ENCODE measurements at regions not wholly inside any gene's neighbourhood (a gene's known extent, or its start where the extent isn't known, plus 50 kb on each side); places are given as distances from the start of the nearest gene placed in this dataset.

DNA sequence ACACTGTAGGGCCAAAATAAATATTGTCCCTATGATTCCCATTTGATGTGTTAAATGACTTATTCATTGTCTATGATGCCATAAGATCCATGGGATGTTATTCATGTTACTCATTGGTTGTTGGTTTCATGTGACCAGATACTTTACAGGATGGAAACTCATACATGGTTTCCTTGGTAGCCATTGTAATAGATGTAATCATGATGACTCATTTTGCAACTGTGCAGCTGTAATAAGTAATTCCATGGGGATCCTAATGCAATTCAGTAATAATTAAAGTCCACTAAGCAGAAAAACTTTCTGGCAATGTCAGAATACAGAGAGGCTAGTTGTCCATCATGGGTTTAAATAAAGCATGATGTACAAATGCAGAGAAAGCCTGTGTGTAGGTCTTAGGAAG, 389.7 kb upstream of the NR3C2 start:
- TF ChIP-seq ZBTB21 (tag by site-specific recombination; IDR thresholded peaks at IDR 0.05) (no peak), ZNF677 (tag by site-specific recombination; IDR thresholded peaks at IDR 0.05) (no peak), MYNN (tag by site-specific recombination; IDR thresholded peaks at IDR 0.05; ENCODE audit: borderline replicate concordance) (no peak), ZNF544 (tag by site-specific recombination; IDR thresholded peaks at IDR 0.05) (no peak), ZNF223 (tag by site-specific recombination; IDR thresholded peaks at IDR 0.05) (no peak), ZNF837 (tag by site-specific recombination; IDR thresholded peaks at IDR 0.05) (no peak), ZNF266 (tag by site-specific recombination; IDR thresholded peaks at IDR 0.05; ENCODE audit: low read depth) (no peak), ZBTB6 (tag by site-specific recombination; IDR thresholded peaks at IDR 0.05) (no peak), ZNF341 (tag by site-specific recombination; IDR thresholded peaks at IDR 0.05; ENCODE audit: low read depth) (no peak)
- TF ChIP-seq, protein P1, sequence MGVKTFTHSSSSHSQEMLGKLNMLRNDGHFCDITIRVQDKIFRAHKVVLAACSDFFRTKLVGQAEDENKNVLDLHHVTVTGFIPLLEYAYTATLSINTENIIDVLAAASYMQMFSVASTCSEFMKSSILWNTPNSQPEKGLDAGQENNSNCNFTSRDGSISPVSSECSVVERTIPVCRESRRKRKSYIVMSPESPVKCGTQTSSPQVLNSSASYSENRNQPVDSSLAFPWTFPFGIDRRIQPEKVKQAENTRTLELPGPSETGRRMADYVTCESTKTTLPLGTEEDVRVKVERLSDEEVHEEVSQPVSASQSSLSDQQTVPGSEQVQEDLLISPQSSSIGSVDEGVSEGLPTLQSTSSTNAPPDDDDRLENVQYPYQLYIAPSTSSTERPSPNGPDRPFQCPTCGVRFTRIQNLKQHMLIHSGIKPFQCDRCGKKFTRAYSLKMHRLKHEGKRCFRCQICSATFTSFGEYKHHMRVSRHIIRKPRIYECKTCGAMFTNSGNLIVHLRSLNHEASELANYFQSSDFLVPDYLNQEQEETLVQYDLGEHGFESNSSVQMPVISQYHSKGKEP (tag by site-specific recombination; IDR thresholded peaks at IDR 0.05), result no peak
- no peak overlapping the region for H3K4me3 ChIP-seq (ENCODE audit: low read depth, low read length)
- no peaks in the 10 kb centered on the region for H3K36me3 ChIP-seq (ENCODE audit: control insufficient read depth in 2 of 2, insufficient read depth in 1 of 2, low read length in 2 of 2)
- POLR2A ChIA-PET, result no interaction called here
- H3K9me3 ChIP-seq (ENCODE audit: control insufficient read depth, insufficient read depth, low read depth, low read length), result no peaks in the 10 kb centered on the region
- CTCF ChIA-PET, result no interaction called here
- H3K27ac ChIP-seq (ENCODE audit: extremely low read depth, low read depth, low read length), result no peak overlapping the region
- H3K4me1 ChIP-seq (ENCODE audit: control insufficient read depth, insufficient read depth, low read length), result no peaks in the 10 kb centered on the region

- no peak for TF ChIP-seq ZNF701 (tag by site-specific recombination; IDR thresholded peaks at IDR 0.05)
- no peak for TF ChIP-seq EGR2 (tag by site-specific recombination; IDR thresholded peaks at IDR 0.05; ENCODE audit: low read depth)
- TF ChIP-seq, protein P2, sequence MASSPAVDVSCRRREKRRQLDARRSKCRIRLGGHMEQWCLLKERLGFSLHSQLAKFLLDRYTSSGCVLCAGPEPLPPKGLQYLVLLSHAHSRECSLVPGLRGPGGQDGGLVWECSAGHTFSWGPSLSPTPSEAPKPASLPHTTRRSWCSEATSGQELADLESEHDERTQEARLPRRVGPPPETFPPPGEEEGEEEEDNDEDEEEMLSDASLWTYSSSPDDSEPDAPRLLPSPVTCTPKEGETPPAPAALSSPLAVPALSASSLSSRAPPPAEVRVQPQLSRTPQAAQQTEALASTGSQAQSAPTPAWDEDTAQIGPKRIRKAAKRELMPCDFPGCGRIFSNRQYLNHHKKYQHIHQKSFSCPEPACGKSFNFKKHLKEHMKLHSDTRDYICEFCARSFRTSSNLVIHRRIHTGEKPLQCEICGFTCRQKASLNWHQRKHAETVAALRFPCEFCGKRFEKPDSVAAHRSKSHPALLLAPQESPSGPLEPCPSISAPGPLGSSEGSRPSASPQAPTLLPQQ (tag by site-specific recombination; IDR thresholded peaks at IDR 0.05), result no peak
- ChIA-PET POLR2A (no interaction called here), CTCF (no interaction called here)
- Histone ChIP-seq H3K9me3 (ENCODE audit: control insufficient read depth, insufficient read depth, low read depth, low read length) (no peaks in the 10 kb centered on the region), H3K4me3 (ENCODE audit: low read depth, low read length) (no peak overlapping the region), H3K4me1 (ENCODE audit: control insufficient read depth, insufficient read depth, low read length) (peaks cover 2% of the 10 kb centered on the region; the same call in 1 of the 2 replicates), H3K27ac (ENCODE audit: extremely low read depth, low read depth, low read length) (no peak overlapping the region), H3K36me3 (ENCODE audit: control insufficient read depth in 2 of 2, insufficient read depth in 1 of 2, low read length in 2 of 2) (no peaks in the 10 kb centered on the region)
Observed at GRCh38 chr4:148828291-148828690, 386.1 kb upstream of the NR3C2 start.

DNA sequence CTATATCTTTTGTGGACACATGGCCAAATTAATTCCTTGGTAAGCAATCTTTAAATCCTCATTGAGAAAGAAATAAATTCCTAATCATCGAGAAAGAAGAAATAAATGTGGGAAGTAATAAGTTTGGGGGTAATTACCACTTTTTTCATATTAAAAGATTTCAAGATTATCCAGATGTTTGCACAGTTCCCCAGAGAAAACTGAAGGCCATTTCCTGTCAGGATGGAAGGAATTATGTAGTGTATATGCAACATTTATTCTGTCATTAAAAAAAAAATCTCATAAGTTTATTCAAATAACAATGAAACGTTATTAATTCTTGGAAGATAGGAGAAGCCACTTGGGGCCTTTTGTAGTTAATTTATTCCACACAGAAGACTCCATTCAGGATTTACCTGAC, 385.6 kb upstream of the NR3C2 start:
- no peak overlapping the region for H3K4me3 ChIP-seq (ENCODE audit: low read depth, low read length)
- ChIA-PET CTCF (no interaction called here), POLR2A (no interaction called here)
- peaks cover 2% of the 10 kb centered on the region; the same call in 1 of the 2 replicates for H3K4me1 ChIP-seq (ENCODE audit: control insufficient read depth, insufficient read depth, low read length)
- TF ChIP-seq ZNF202 (tag by site-specific recombination; IDR thresholded peaks at IDR 0.05; ENCODE audit: borderline replicate concordance) (no peak), ZFP41 (tag by site-specific recombination; IDR thresholded peaks at IDR 0.05; ENCODE audit: borderline replicate concordance) (no peak), ZNF138 (tag by site-specific recombination; IDR thresholded peaks at IDR 0.05; ENCODE audit: borderline replicate concordance) (no peak), ZNF133 (tag by site-specific recombination; IDR thresholded peaks at IDR 0.05) (no peak), ZNF558 (tag by site-specific recombination; IDR thresholded peaks at IDR 0.05) (no peak), ZNF274 (IDR thresholded peaks at IDR 0.05; ENCODE audit: low read length) (no peak), ZNF274 (tag by site-specific recombination; IDR thresholded peaks at IDR 0.05; ENCODE audit: borderline replicate concordance) (no peak), EGR2 (tag by site-specific recombination; IDR thresholded peaks at IDR 0.05; ENCODE audit: low read depth) (no peak), MEIS1 (CRISPR knock-in tag; IDR thresholded peaks at IDR 0.05; ENCODE audit: borderline replicate concordance) (no peak), ZNF292 (tag by site-specific recombination; IDR thresholded peaks at IDR 0.05; ENCODE audit: borderline replicate concordance, low read depth) (no peak), KLF17 (tag by site-specific recombination; IDR thresholded peaks at IDR 0.05) (no peak), REPIN1 (tag by site-specific recombination; IDR thresholded peaks at IDR 0.05; ENCODE audit: low read depth) (no peak)
- TF ChIP-seq, protein P3, sequence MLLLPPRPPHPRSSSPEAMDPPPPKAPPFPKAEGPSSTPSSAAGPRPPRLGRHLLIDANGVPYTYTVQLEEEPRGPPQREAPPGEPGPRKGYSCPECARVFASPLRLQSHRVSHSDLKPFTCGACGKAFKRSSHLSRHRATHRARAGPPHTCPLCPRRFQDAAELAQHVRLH (tag by site-specific recombination; IDR thresholded peaks at IDR 0.05), result no peak
- TF ChIP-seq, protein P4, sequence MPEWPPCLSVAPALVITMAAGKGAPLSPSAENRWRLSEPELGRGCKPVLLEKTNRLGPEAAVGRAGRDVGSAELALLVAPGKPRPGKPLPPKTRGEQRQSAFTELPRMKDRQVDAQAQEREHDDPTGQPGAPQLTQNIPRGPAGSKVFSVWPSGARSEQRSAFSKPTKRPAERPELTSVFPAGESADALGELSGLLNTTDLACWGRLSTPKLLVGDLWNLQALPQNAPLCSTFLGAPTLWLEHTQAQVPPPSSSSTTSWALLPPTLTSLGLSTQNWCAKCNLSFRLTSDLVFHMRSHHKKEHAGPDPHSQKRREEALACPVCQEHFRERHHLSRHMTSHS (tag by site-specific recombination; IDR thresholded peaks at IDR 0.05), result no peak
- H3K36me3 ChIP-seq (ENCODE audit: control insufficient read depth in 2 of 2, insufficient read depth in 1 of 2, low read length in 2 of 2), result no peaks in the 10 kb centered on the region
- H3K9me3 ChIP-seq (ENCODE audit: control insufficient read depth, insufficient read depth, low read depth, low read length), result no peaks in the 10 kb centered on the region
- H3K27ac ChIP-seq (ENCODE audit: extremely low read depth, low read depth, low read length), result no peak overlapping the region
